ENCODE measurements at regions not wholly inside any gene's neighbourhood (a gene's known extent, or its start where the extent isn't known, plus 50 kb on each side); places are given as distances from the start of the nearest gene placed in this dataset.

DNA sequence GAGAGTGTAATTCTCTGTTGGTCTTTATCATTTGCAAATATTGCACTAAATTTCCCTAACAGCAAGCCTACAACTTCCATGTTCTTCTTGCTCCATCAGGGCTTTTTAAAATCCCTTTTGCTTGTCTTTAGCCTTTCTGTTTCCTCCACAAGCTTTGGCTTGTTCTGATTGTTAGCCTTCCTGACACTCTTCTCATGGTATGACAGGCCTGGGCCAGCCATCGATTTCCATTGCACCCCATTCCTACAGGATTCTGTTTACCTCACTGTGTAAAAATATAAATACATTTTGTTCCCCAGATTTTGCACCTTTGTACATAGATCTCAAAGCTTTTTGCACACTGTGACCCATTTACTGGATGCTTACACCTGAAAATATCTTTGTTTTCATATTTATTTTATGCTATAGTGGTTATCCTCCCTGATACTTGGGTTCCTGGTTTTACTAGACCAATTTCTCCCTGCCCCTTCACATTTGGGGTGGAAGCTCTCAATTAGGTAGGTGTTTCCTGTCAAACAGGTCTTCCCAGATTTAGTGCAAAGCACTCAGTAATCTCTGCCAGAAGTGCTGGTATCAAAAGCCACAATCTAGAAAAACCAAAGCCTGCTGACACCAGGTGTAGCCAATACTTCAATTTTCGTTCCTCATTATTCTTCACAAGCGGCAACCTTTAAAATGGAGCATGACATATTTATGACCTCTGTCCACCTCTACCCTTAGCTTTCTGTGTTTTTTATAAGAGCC lies 57.9 kb upstream of the PPP2R3A start:
- intact Hi-C loops (cut with DNase I): no loop called here
- no peak overlapping the region for H3K4me3 ChIP-seq
- TF ChIP-seq, protein P1, sequence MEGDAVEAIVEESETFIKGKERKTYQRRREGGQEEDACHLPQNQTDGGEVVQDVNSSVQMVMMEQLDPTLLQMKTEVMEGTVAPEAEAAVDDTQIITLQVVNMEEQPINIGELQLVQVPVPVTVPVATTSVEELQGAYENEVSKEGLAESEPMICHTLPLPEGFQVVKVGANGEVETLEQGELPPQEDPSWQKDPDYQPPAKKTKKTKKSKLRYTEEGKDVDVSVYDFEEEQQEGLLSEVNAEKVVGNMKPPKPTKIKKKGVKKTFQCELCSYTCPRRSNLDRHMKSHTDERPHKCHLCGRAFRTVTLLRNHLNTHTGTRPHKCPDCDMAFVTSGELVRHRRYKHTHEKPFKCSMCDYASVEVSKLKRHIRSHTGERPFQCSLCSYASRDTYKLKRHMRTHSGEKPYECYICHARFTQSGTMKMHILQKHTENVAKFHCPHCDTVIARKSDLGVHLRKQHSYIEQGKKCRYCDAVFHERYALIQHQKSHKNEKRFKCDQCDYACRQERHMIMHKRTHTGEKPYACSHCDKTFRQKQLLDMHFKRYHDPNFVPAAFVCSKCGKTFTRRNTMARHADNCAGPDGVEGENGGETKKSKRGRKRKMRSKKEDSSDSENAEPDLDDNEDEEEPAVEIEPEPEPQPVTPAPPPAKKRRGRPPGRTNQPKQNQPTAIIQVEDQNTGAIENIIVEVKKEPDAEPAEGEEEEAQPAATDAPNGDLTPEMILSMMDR (IDR thresholded peaks at IDR 0.05): no peak
- no peaks in the 10 kb centered on the region for H3K4me1 ChIP-seq
- no peaks in the 10 kb centered on the region for H3K27me3 ChIP-seq
- H3K9me3 ChIP-seq: no peaks in the 10 kb centered on the region
- DNase-seq (no peak), ATAC-seq (peak; percentile 31)
- no peaks in the 10 kb centered on the region for H3K36me3 ChIP-seq
- no peak overlapping the region for H3K27ac ChIP-seq

DNA sequence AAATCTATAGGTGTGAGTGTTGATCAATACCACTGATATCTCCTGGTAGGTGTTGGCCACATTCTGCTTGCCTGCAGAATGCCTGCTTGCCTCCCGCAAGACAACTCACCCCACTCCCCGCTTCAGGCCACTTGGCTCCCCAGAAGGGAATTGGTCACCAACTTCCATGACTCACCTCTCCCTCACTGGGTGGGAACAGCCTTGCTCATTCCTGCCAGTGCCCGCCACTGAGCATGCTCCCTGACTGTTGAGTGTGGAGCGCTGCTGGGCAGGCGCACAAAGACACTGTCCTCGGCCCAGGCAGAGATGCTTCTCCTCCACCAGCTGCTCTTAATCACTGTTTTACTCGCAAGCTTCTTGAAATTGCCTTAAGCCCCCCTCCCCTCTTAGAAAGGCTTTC lies 57.3 kb upstream of the PPP2R3A start:
- Histone ChIP-seq H3K27me3 (no peaks in the 10 kb centered on the region), H3K36me3 (no peaks in the 10 kb centered on the region), H3K9me3 (no peaks in the 10 kb centered on the region), H3K27ac (no peak overlapping the region), H3K4me1 (no peaks in the 10 kb centered on the region), H3K4me3 (no peak overlapping the region)
- TF ChIP-seq, protein P1 (IDR thresholded peaks at IDR 0.05): no peak
- no peak for DNase-seq
- intact Hi-C loops (cut with DNase I): no loop called here
- peak; percentile 42 for ATAC-seq

DNA sequence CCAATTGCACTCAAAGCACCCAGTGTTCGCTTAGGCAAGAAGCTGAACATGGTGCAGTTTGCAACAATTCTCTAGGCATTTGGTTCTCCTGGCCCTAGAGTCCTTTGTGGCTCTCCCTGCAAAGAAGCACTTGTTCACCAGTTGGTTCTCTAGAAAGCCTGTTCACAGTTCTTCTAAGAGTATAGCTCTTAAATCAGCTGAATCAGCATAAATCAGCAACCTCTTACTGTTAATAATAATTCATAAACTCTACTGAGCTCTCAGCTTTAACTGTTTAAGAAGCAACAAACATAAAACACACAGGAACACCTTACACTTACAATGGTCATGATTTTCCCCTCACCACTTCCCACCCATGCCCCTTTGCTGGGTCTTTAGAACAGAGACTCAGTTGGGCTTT lies 56.8 kb upstream of the PPP2R3A start:
- no peak overlapping the region for H3K27ac ChIP-seq
- no peak for ATAC-seq
- intact Hi-C loops (cut with DNase I): no loop called here

DNA sequence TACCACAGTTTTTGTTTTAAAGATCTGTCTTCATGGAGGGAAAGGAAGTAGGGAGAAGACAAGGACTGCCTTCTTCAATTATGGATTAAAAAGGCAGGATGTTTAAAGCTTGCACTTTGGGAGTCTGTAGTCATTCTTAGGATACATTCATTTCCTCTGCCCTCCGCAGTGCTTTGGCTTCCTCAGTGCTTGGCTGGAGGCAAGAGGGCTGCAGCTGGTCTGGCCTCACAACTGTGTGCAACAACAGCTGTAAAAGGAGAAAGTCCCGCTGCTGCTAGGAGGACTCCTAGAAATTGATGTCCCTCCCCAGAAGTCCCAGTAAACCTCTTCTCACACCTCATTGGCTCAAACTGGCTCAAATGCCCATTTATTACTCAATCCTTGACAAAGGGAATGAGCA lies 54.4 kb upstream of the PPP2R3A start:
- no peaks in the 10 kb centered on the region for H3K4me1 ChIP-seq
- H3K9me3 ChIP-seq: no peaks in the 10 kb centered on the region
- intact Hi-C loops (cut with DNase I): no loop called here
- no peak overlapping the region for H3K4me3 ChIP-seq
- ATAC-seq: no peak
- TF ChIP-seq, protein P1 (IDR thresholded peaks at IDR 0.05): no peak
- DNase-seq: no peak
- H3K27me3 ChIP-seq: no peaks in the 10 kb centered on the region
- no peaks in the 10 kb centered on the region for H3K36me3 ChIP-seq
- H3K27ac ChIP-seq: no peak overlapping the region

More for the DNA sequence above, 56.8 kb upstream of the PPP2R3A start:
- Histone ChIP-seq H3K4me3 (no peak overlapping the region), H3K4me1 (no peaks in the 10 kb centered on the region), H3K36me3 (no peaks in the 10 kb centered on the region), H3K9me3 (no peaks in the 10 kb centered on the region), H3K27me3 (no peaks in the 10 kb centered on the region)
- TF ChIP-seq, protein P1 (IDR thresholded peaks at IDR 0.05): no peak
- no peak for DNase-seq

DNA sequence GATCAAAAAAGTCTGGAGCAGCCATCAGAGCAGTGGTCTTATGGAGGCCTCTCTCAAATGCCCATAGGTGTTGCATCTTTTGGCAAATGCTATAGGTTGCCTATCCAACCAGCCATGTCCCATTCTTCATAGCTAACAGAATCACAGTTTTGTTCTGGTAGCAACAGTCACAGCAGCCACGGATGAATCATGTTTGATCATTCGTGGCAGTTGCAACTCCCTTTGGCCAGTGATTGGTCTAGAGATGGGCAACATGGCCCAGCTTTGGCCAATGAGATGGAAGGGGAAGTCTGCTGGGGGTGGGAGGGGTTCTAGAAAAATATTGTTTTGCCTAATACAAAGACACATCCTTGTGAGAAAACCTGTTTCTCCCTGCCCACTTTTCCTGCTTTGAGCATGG lies 50.3 kb upstream of the PPP2R3A start:
- intact Hi-C loops (cut with DNase I): loop anchor here (5.0 kb wide), 1 partner anchor 127 kb away; no protein-coding TSS in a partner anchor
- TF ChIP-seq, protein P1 (IDR thresholded peaks at IDR 0.05): no peak
- Histone ChIP-seq H3K27ac (no peak overlapping the region), H3K9me3 (no peaks in the 10 kb centered on the region), H3K4me1 (no peaks in the 10 kb centered on the region), H3K4me3 (no peak overlapping the region), H3K27me3 (no peaks in the 10 kb centered on the region), H3K36me3 (no peaks in the 10 kb centered on the region)
- ATAC-seq (no peak), DNase-seq (no peak)
